ENCODE measurements at regions not wholly inside any gene's neighbourhood (a gene's known extent, or its start where the extent isn't known, plus 50 kb on each side); places are given as distances from the start of the nearest gene placed in this dataset.

GRCh38 chr5:114948986-114949621 is 220.6 kb downstream of the TRIM36 start:
- Histone ChIP-seq H3K36me3 (ENCODE audit: control insufficient read depth in 1 of 2, insufficient read depth in 2 of 2, low read length in 2 of 2) (no peaks in the 10 kb centered on the region), H2AFZ (ENCODE audit: low read depth, low read length, poor library complexity, severe bottlenecking) (no peak overlapping the region), H3K9me3 (ENCODE audit: control insufficient read depth in 1 of 2, insufficient read depth in 1 of 2, low read depth in 1 of 2, low read length in 2 of 2) (no peaks in the 10 kb centered on the region), H3K9ac (ENCODE audit: low read length) (no peak overlapping the region), H4K20me1 (ENCODE audit: insufficient read depth) (no peaks in the 10 kb centered on the region), H3K4me1 (ENCODE audit: control insufficient read depth in 1 of 2, insufficient read depth in 2 of 2, low read length in 2 of 2) (no peaks in the 10 kb centered on the region), H3K79me2 (ENCODE audit: insufficient read depth, low read length) (no peaks in the 10 kb centered on the region), H3K9me2 (ENCODE audit: insufficient read depth) (no peaks in the 10 kb centered on the region), H3K4me3 (replicated peaks in 1 of 2; ENCODE audit: low read depth in 1 of 2, low read length in 2 of 2) (no peak overlapping the region), H3K4me2 (ENCODE audit: low read length) (no peak overlapping the region), H3K27me3 (ENCODE audit: insufficient read depth, low read length) (0 out of 2 replicates have a peak, but pooled peaks cover 6% of the 10 kb centered on the region), H3K27ac (ENCODE audit: low read depth, low read length) (no peak overlapping the region)
- intact Hi-C loops (cut with micrococcal nuclease) = no loop called here
- no peak for ATAC-seq
- ChIA-PET RAD21 (ENCODE audit: low non-redundant PET in 1 of 2, low total read pairs in 2 of 2, uncharacterized antibody in 2 of 2, unreplicated experiment in 2 of 2) (no interaction called here), CTCF (no interaction called here), POLR2A (no interaction called here)
- BruUV-seq (replicated peaks) = no TSS peak
- no peak for DNase-seq (ENCODE audit: low read depth, low spot score)
- no peak for TF ChIP-seq POLR2A (IDR thresholded peaks at IDR 0.05; ENCODE audit: borderline replicate concordance, extremely low read depth, insufficient read depth, insufficient read length)
- TF ChIP-seq ZNF274 (IDR thresholded peaks at IDR 0.05; ENCODE audit: low read depth, low read length) = no peak
- TF ChIP-seq REST (IDR thresholded peaks at IDR 0.05; ENCODE audit: low read depth) = no peak
- no peak for TF ChIP-seq ZBTB33 (IDR thresholded peaks at IDR 0.05; ENCODE audit: extremely low read depth, insufficient replicate concordance, low read length)
- no peak for TF ChIP-seq CTCF (IDR thresholded peaks at IDR 0.05 in 2 of 3, conservative IDR thresholded peaks at IDR 0.05 in 1 of 3; ENCODE audit: borderline replicate concordance in 1 of 3, insufficient read depth in 1 of 3, low read depth in 2 of 3, low read length in 2 of 3)
- no peak for TF ChIP-seq MAX (IDR thresholded peaks at IDR 0.05)
- TF ChIP-seq EZH2phosphoT487 (IDR thresholded peaks at IDR 0.05; ENCODE audit: borderline replicate concordance) = no peak
- no peak for TF ChIP-seq POLR2AphosphoS5 (IDR thresholded peaks at IDR 0.05; ENCODE audit: low read depth, low read length)
- no peak for TF ChIP-seq YY1 (IDR thresholded peaks at IDR 0.05; ENCODE audit: extremely low read depth, insufficient replicate concordance, low read depth, low read length)
- TF ChIP-seq EZH2 (IDR thresholded peaks at IDR 0.05) = no peak
- TF ChIP-seq JUND (IDR thresholded peaks at IDR 0.05) = no peak
- TF ChIP-seq CEBPB (IDR thresholded peaks at IDR 0.05; ENCODE audit: low read depth) = no peak
- TF ChIP-seq SIN3A (IDR thresholded peaks at IDR 0.05; ENCODE audit: low read depth) = no peak
- no peak for TF ChIP-seq ATF3 (IDR thresholded peaks at IDR 0.05)
- TF ChIP-seq RAD21 (IDR thresholded peaks at IDR 0.05; ENCODE audit: low read depth) = no peak
- no peak for TF ChIP-seq SP1 (IDR thresholded peaks at IDR 0.05; ENCODE audit: low read depth)
- no peak for TF ChIP-seq TCF7L2 (IDR thresholded peaks at IDR 0.05; ENCODE audit: borderline replicate concordance, extremely low read depth, insufficient read depth, insufficient read length)
